GM13976 (cell line): ENCODE measurements at regions not wholly inside any gene's neighbourhood (a gene's known extent, or its start where the extent isn't known, plus 50 kb on each side); places are given as distances from the start of the nearest gene placed in this dataset.
"Not testable (repeated sequence)": the region's sequence is repeated elsewhere in the genome, so short reads cannot be mapped to it uniquely, and the experiment has no call there.

Experiments used
- DNase-seq: peaks from one replicate; pipeline ENCODE4 v3.0.0; 2012; ENCODE audit warnings: low spot score
- CTCF ChIP-seq: IDR thresholded peaks from 2 replicates; pipeline ENCODE4 v1.5.1; 2012; ENCODE audit warnings: borderline replicate concordance, mild to moderate bottlenecking; ENCODE audit not compliant: insufficient read depth; ENCODE audit errors: extremely low read depth, missing control alignments, control extremely low read depth
- in situ Hi-C: fragments of 300-500 bp; cut with MboI; formaldehyde crosslinking; loops from one replicate; pipeline ENCODE4 v1.12.0; 2022; ENCODE audit warnings: low sequenced_read_pairs, mixed read lengths, inconsistent platforms; ENCODE audit not compliant: unreplicated experiment

GRCh38 chr13:21297447-21297846, 121.0 kb downstream of the MRPL57 start:
- in situ Hi-C loops = loop anchor here (10.0 kb wide), 1 partner anchor 177 kb away; no protein-coding TSS in a partner anchor
- no peak for DNase-seq
- no peak for TF ChIP-seq CTCF

GRCh38 chr13:21297914-21298831, 121.7 kb downstream of the MRPL57 start:
- in situ Hi-C loops = loop anchor here (10.0 kb wide), 1 partner anchor 177 kb away; no protein-coding TSS in a partner anchor
- TF ChIP-seq CTCF = peak; percentile 94
- DNase-seq = peak; percentile 95

DNA sequence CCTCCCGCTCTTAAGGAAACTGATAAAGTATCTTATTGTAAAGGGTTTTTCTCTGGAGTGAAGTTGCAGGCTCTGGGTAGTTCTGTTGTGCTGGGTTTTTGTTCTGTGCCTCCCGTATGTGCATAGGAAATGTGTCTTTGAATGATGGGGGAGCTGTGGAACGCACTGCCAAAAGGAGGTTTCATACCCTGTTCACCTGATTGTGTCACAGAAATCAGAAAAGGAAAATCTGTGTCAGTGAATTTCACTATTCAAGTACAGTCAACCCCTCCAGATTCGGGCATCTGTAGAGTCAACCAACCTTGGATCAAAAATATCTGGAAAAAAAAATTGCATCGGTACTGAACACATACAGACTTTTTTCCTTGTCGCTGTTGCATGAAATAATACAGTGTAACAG, 127.8 kb downstream of the MRPL57 start:
- no peak for DNase-seq
- TF ChIP-seq CTCF = no peak
- in situ Hi-C loops = no loop called here

- in situ Hi-C loops, DNase-seq: not testable (repeated sequence)
Measured at GRCh38 chr13:21306300-21307073, 130.0 kb downstream of the MRPL57 start.

- DNase-seq, in situ Hi-C loops: not testable (repeated sequence)
Measured at GRCh38 chr13:21307158-21307557, 130.7 kb downstream of the MRPL57 start.

DNA sequence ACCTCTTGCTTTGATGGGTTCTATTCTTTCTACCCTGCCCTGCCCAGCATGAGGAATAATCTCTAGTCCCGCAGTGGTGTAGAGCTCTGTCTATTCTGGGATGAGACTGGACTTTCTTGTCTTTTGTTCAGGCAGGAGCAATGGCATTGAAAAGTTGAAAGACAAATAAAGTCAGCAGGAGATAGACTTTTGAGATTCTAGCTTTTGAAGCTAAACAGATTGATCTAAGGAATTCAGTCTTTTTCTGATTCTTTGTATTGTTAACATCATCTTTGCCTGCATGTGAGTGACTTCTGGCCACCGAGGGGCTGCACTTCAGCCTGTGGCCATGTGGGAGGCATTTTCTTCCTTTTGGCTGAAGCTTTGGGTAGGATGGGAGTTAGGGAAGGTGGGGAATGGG, 132.4 kb downstream of the MRPL57 start:
- in situ Hi-C loops = no loop called here
- TF ChIP-seq CTCF = no peak
- no peak for DNase-seq

DNA sequence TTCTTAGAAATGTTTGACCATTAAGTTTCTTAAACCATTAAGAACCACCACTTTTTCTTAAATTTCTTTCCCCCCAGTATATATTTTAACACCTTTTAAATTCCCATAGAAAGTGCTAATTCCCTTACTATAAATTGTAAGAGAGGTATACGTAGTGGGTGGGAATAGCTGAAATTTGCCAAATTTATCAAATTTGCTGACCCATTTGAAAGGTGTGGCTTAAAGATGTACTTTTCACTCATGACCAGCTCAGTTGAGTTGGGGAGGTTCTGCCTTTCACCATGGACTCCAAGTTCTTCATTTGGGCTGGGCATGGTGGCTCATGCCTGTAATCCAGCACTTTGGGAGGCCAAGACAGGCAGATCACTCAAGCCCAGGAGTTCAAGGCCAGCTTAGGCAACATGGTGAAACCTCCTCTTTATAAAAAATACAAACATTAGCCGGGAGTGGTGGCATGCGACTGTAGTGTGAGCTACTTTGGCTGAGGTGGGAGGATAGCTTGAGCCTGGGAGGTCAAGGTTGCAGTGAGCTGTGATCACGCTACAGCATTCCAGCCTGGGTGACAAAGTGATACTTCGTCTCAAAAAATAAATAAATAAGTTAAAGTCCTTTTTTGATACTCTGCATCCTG, 133.2 kb downstream of the MRPL57 start:
- in situ Hi-C loops = no loop called here
- TF ChIP-seq CTCF = no peak
- no peak for DNase-seq
